Liver (tissue), 8 donors: ENCODE measurements at regions not wholly inside any gene's neighbourhood (a gene's known extent, or its start where the extent isn't known, plus 50 kb on each side); places are given as distances from the start of the nearest gene placed in this dataset.

Source experiments
- DNase-seq: peaks from one replicate; pipeline ENCODE4 v3.0.0-alpha.2; 2017; ENCODE audit warnings: low spot score
- H3K27ac ChIP-seq, 2 donors: one replicate each; pipeline ENCODE4 v1.7.0; 2013; ENCODE audit warnings: inconsistent platforms in 2 of 2, low read length in 2 of 2, control low read depth in 1 of 2, low read depth in 1 of 2, mild to moderate bottlenecking in 1 of 2
- H3K27me3 ChIP-seq, 4 donors: one replicate each; pipeline versions ENCODE4 v1.6.1 to v1.7.0; 2013; ENCODE audit warnings: low read length in 3 of 4, inconsistent platforms in 1 of 4, mild to moderate bottlenecking in 1 of 4, moderate library complexity in 1 of 4; ENCODE audit not compliant: control insufficient read depth in 4 of 4, insufficient read depth in 4 of 4
- H3K36me3 ChIP-seq, 4 donors: one replicate each; pipeline versions ENCODE4 v1.6.1 to v1.7.0; 2013; ENCODE audit warnings: low read length in 3 of 4, mild to moderate bottlenecking in 3 of 4, low read depth in 1 of 4, moderate library complexity in 1 of 4; ENCODE audit not compliant: control insufficient read depth in 4 of 4, insufficient read depth in 3 of 4
- H3K4me1 ChIP-seq, 4 donors: one replicate each; pipeline versions ENCODE4 v1.6.1 to v1.7.0; 2013; ENCODE audit warnings: low read length in 3 of 4, mild to moderate bottlenecking in 3 of 4, moderate library complexity in 1 of 4; ENCODE audit not compliant: control insufficient read depth in 4 of 4, insufficient read depth in 4 of 4
- H3K4me3 ChIP-seq, 3 donors: one replicate each; pipeline versions ENCODE4 v1.6.1 to v1.7.0; 2013; ENCODE audit warnings: low read length in 3 of 3, control low read depth in 1 of 3, low read depth in 1 of 3, mild to moderate bottlenecking in 1 of 3
- H3K9ac ChIP-seq, 2 donors: one replicate each; pipeline ENCODE4 v1.7.0; 2013; ENCODE audit warnings: low read length in 2 of 2, mild to moderate bottlenecking in 2 of 2, moderate library complexity in 2 of 2, control low read depth in 1 of 2, low read depth in 1 of 2
- H3K9me3 ChIP-seq, 4 donors: one replicate each; pipeline versions ENCODE4 v1.6.1 to v1.7.0; 2013; ENCODE audit warnings: low read length in 3 of 4; ENCODE audit not compliant: control insufficient read depth in 4 of 4
- EGR1 ChIP-seq, 2 donors: IDR thresholded peaks; 2 replicates each; pipeline ENCODE4 v1.6.1; 2016 to 2018; ENCODE audit warnings: antibody characterized with exemption in 2 of 2, low read depth in 2 of 2
- FOXA1 ChIP-seq: IDR thresholded peaks from 2 replicates; pipeline ENCODE4 v1.6.1; 2016; ENCODE audit warnings: antibody characterized with exemption
- FOXA2 ChIP-seq: IDR thresholded peaks from 2 replicates; pipeline ENCODE4 v1.6.1; 2016; ENCODE audit warnings: antibody characterized with exemption
- GABPA ChIP-seq, 2 donors: IDR thresholded peaks in 1 of 2; conservative IDR thresholded peaks in 1 of 2; 2 replicates each; pipeline ENCODE4 v1.6.1; 2016; ENCODE audit warnings: antibody characterized with exemption in 2 of 2, mild to moderate bottlenecking in 1 of 2, moderate library complexity in 1 of 2
- HNF4A ChIP-seq, 2 donors: conservative IDR thresholded peaks; 2 replicates each; pipeline ENCODE4 v1.6.1; 2016; ENCODE audit warnings: antibody characterized with exemption in 2 of 2, mild to moderate bottlenecking in 2 of 2
- HNF4G ChIP-seq: IDR thresholded peaks from 2 replicates; pipeline ENCODE4 v1.6.1; 2016; ENCODE audit warnings: antibody characterized with exemption
- JUND ChIP-seq, 2 donors: IDR thresholded peaks; 2 replicates each; pipeline ENCODE4 v1.6.1; 2016; ENCODE audit warnings: antibody characterized with exemption in 2 of 2
- NR2F2 ChIP-seq: IDR thresholded peaks from 2 replicates; pipeline ENCODE4 v1.6.1; 2016; ENCODE audit warnings: antibody characterized with exemption
- RAD21 ChIP-seq, 2 donors: IDR thresholded peaks; 2 replicates each; pipeline ENCODE4 v1.6.1; 2016; ENCODE audit warnings: antibody characterized with exemption in 2 of 2, mild to moderate bottlenecking in 2 of 2
- RXRA ChIP-seq, 2 donors: IDR thresholded peaks; 2 replicates each; pipeline ENCODE4 v1.6.1; 2017 to 2018; ENCODE audit warnings: antibody characterized with exemption in 2 of 2, mild to moderate bottlenecking in 1 of 2
- SP1 ChIP-seq: IDR thresholded peaks from 2 replicates; pipeline ENCODE4 v1.6.1; 2018; ENCODE audit warnings: antibody characterized with exemption, mild to moderate bottlenecking
- TAF1 ChIP-seq: conservative IDR thresholded peaks from 2 replicates; pipeline ENCODE4 v1.6.1; 2016; ENCODE audit warnings: antibody characterized with exemption, mild to moderate bottlenecking
- YY1 ChIP-seq: IDR thresholded peaks from 2 replicates; pipeline ENCODE4 v1.6.1; 2016; ENCODE audit warnings: antibody characterized with exemption, mild to moderate bottlenecking
- WGBS: extraction: QIAGEN DNeasy Blood & Tissue Kit; methylation state at CpG from one replicate; pipeline ENCODE4 v1.1.7; 2013; 5-methylcytosine and 5-hydroxymethylcytosine counted together
- TF ChIP-seq, protein P1 (sequence below): IDR thresholded peaks from 2 replicates; pipeline ENCODE4 v1.6.1; 2016; ENCODE audit warnings: antibody characterized with exemption
- TF ChIP-seq, protein P2 (sequence below): IDR thresholded peaks from 2 replicates; pipeline ENCODE4 v1.6.1; 2016; ENCODE audit warnings: antibody characterized with exemption, mild to moderate bottlenecking
- TF ChIP-seq, protein P3 (sequence below): fragments of 150-350 bp; IDR thresholded peaks from 2 replicates; pipeline ENCODE4 v1.5.1; 2017; ENCODE audit warnings: improper control_type of control experiment, low read depth, low read length; ENCODE audit not compliant: missing input control
- TF ChIP-seq, protein P4 (sequence below): IDR thresholded peaks from 2 replicates; pipeline ENCODE4 v1.6.1; 2016; ENCODE audit warnings: antibody characterized with exemption
- TF ChIP-seq, protein P5 (sequence below): IDR thresholded peaks from 2 replicates; pipeline ENCODE4 v1.6.1; 2016; ENCODE audit warnings: antibody characterized with exemption
- donor health status: healthy.
- donor health status: healthy.
- donor health status: healthy.
- donor health status: healthy.
- donor health status: healthy.

DNA sequence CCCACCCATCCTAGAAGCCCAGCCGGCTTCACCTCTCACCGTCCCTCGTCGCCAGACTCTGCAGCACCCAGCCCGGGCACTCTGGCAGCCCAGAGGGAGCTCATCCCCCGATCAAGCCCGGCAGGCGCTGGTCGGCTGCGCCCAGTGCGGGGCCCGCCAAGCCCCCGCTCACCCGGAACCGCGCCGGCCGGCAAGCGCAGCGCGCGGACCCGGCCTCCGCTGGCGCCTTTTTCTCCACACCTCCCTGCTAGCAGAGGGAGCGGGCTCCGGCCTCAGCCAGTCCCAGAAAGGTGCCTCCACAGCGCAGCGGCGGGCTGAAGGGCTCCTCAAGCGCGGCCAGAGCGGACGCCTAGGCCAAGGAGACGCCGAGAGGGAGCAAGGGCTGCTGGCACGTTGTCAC is 2023.3 kb downstream of the NCAM2 start:
- Histone ChIP-seq H3K4me1 (no peaks in the 10 kb centered on the region), H3K9ac (no peak overlapping the region), H3K27ac (no peak overlapping the region), H3K9me3 (no peaks in the 10 kb centered on the region), H3K27me3 (no peaks in the 10 kb centered on the region), H3K36me3 (no peaks in the 10 kb centered on the region), H3K4me3 (no peak overlapping the region)
- TF ChIP-seq, protein P1, sequence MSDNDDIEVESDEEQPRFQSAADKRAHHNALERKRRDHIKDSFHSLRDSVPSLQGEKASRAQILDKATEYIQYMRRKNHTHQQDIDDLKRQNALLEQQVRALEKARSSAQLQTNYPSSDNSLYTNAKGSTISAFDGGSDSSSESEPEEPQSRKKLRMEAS: no peak
- no peak for TF ChIP-seq HNF4G
- TF ChIP-seq RAD21 (IDR thresholded peaks at IDR 0.05): no peak
- no peak for TF ChIP-seq GABPA (IDR thresholded peaks at IDR 0.05 in 1 of 2, conservative IDR thresholded peaks at IDR 0.05 in 1 of 2)
- no peak for TF ChIP-seq NR2F2
- no peak for TF ChIP-seq EGR1 (IDR thresholded peaks at IDR 0.05; ENCODE audit: low read depth in 2 of 2)
- TF ChIP-seq JUND (IDR thresholded peaks at IDR 0.05): no peak
- TF ChIP-seq RXRA (IDR thresholded peaks at IDR 0.05): no peak
- TF ChIP-seq, protein P2, sequence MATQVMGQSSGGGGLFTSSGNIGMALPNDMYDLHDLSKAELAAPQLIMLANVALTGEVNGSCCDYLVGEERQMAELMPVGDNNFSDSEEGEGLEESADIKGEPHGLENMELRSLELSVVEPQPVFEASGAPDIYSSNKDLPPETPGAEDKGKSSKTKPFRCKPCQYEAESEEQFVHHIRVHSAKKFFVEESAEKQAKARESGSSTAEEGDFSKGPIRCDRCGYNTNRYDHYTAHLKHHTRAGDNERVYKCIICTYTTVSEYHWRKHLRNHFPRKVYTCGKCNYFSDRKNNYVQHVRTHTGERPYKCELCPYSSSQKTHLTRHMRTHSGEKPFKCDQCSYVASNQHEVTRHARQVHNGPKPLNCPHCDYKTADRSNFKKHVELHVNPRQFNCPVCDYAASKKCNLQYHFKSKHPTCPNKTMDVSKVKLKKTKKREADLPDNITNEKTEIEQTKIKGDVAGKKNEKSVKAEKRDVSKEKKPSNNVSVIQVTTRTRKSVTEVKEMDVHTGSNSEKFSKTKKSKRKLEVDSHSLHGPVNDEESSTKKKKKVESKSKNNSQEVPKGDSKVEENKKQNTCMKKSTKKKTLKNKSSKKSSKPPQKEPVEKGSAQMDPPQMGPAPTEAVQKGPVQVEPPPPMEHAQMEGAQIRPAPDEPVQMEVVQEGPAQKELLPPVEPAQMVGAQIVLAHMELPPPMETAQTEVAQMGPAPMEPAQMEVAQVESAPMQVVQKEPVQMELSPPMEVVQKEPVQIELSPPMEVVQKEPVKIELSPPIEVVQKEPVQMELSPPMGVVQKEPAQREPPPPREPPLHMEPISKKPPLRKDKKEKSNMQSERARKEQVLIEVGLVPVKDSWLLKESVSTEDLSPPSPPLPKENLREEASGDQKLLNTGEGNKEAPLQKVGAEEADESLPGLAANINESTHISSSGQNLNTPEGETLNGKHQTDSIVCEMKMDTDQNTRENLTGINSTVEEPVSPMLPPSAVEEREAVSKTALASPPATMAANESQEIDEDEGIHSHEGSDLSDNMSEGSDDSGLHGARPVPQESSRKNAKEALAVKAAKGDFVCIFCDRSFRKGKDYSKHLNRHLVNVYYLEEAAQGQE: no peak
- TF ChIP-seq, protein P3, sequence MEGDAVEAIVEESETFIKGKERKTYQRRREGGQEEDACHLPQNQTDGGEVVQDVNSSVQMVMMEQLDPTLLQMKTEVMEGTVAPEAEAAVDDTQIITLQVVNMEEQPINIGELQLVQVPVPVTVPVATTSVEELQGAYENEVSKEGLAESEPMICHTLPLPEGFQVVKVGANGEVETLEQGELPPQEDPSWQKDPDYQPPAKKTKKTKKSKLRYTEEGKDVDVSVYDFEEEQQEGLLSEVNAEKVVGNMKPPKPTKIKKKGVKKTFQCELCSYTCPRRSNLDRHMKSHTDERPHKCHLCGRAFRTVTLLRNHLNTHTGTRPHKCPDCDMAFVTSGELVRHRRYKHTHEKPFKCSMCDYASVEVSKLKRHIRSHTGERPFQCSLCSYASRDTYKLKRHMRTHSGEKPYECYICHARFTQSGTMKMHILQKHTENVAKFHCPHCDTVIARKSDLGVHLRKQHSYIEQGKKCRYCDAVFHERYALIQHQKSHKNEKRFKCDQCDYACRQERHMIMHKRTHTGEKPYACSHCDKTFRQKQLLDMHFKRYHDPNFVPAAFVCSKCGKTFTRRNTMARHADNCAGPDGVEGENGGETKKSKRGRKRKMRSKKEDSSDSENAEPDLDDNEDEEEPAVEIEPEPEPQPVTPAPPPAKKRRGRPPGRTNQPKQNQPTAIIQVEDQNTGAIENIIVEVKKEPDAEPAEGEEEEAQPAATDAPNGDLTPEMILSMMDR: no peak
- TF ChIP-seq HNF4A (conservative IDR thresholded peaks at IDR 0.05): no peak
- TF ChIP-seq, protein P4, sequence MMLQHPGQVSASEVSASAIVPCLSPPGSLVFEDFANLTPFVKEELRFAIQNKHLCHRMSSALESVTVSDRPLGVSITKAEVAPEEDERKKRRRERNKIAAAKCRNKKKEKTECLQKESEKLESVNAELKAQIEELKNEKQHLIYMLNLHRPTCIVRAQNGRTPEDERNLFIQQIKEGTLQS: no peak
- no peak for TF ChIP-seq FOXA1
- TF ChIP-seq FOXA2: no peak
- TF ChIP-seq, protein P5, sequence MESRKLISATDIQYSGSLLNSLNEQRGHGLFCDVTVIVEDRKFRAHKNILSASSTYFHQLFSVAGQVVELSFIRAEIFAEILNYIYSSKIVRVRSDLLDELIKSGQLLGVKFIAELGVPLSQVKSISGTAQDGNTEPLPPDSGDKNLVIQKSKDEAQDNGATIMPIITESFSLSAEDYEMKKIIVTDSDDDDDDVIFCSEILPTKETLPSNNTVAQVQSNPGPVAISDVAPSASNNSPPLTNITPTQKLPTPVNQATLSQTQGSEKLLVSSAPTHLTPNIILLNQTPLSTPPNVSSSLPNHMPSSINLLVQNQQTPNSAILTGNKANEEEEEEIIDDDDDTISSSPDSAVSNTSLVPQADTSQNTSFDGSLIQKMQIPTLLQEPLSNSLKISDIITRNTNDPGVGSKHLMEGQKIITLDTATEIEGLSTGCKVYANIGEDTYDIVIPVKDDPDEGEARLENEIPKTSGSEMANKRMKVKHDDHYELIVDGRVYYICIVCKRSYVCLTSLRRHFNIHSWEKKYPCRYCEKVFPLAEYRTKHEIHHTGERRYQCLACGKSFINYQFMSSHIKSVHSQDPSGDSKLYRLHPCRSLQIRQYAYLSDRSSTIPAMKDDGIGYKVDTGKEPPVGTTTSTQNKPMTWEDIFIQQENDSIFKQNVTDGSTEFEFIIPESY: no peak
- TF ChIP-seq TAF1: no peak
- no peak for TF ChIP-seq YY1
- TF ChIP-seq SP1: no peak
- no peak for DNase-seq
- WGBS: 93% methylated on average over 37 of the region's 37 CpGs

DNA sequence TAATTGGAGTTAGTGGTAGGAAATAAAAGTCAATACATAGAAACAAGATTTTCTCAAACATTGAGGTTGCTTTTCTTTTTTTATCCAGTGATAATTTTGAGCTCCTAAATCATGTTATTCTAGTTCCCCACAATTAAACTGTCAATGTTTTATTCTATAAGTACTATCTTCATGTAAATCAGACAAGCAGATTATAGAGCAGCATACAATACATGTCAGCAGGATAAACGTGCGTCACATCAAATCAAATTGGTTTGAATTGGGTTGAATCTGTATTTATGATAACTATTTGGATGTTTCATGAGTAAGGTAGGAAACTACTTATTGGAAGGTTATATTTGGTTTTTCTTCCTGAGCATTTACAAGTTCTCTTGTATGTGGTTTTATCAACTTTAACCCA is 2028.7 kb downstream of the NCAM2 start:
- no peak overlapping the region for H3K9ac ChIP-seq
- H3K4me3 ChIP-seq: no peak overlapping the region
- no peak overlapping the region for H3K27ac ChIP-seq
- H3K36me3 ChIP-seq: no peaks in the 10 kb centered on the region
- H3K27me3 ChIP-seq: no peaks in the 10 kb centered on the region
- no peak for DNase-seq
- WGBS: 84% methylated on average over 2 of the region's 2 CpGs
- no peaks in the 10 kb centered on the region for H3K9me3 ChIP-seq
- no peaks in the 10 kb centered on the region for H3K4me1 ChIP-seq
- TF ChIP-seq HNF4G (no peak), EGR1 (IDR thresholded peaks at IDR 0.05; ENCODE audit: low read depth in 2 of 2) (no peak), GABPA (IDR thresholded peaks at IDR 0.05 in 1 of 2, conservative IDR thresholded peaks at IDR 0.05 in 1 of 2) (no peak), HNF4A (conservative IDR thresholded peaks at IDR 0.05) (no peak), TAF1 (no peak), NR2F2 (no peak), FOXA2 (no peak), RXRA (IDR thresholded peaks at IDR 0.05) (no peak), RAD21 (IDR thresholded peaks at IDR 0.05) (no peak), YY1 (no peak)
- TF ChIP-seq, protein P3: no peak
- TF ChIP-seq, protein P5: no peak
- TF ChIP-seq, protein P1: no peak
- TF ChIP-seq, protein P4: no peak
